AG20443 (cell line): ENCODE measurements at regions not wholly inside any gene's neighbourhood (a gene's known extent, or its start where the extent isn't known, plus 50 kb on each side); places are given as distances from the start of the nearest gene placed in this dataset.
"Not testable (repeated sequence)": the region's sequence is repeated elsewhere in the genome, so short reads cannot be mapped to it uniquely, and the experiment has no call there.

Experiments
- DNase-seq: peaks from one replicate; pipeline ENCODE4 v3.0.0; 2012; ENCODE audit warnings: low spot score, mixed read lengths

- no peak for DNase-seq
Measured at GRCh38 chr2:41167014-41167413, 715.1 kb upstream of the SLC8A1 start.

GRCh38 chr2:41169744-41170143 lies 717.9 kb upstream of the SLC8A1 start:
- no peak for DNase-seq

- no peak for DNase-seq
Measured at GRCh38 chr2:41170589-41170988, 718.7 kb upstream of the SLC8A1 start.

- no peak for DNase-seq
Measured at GRCh38 chr2:41180387-41180786, 728.5 kb upstream of the SLC8A1 start.

GRCh38 chr2:41182961-41183360 lies 731.1 kb upstream of the SLC8A1 start:
- no peak for DNase-seq

GRCh38 chr2:41187376-41188122 lies 735.7 kb upstream of the SLC8A1 start:
- no peak for DNase-seq

- peak; percentile 5 for DNase-seq
Measured at GRCh38 chr2:41194230-41194629, 742.3 kb upstream of the SLC8A1 start.

- no peak for DNase-seq
Measured at GRCh38 chr2:41197781-41198180, 745.9 kb upstream of the SLC8A1 start.

GRCh38 chr2:41199334-41199733 lies 747.4 kb upstream of the SLC8A1 start:
- no peak for DNase-seq

- no peak for DNase-seq
Measured at GRCh38 chr2:41204315-41204714, 752.4 kb upstream of the SLC8A1 start.

GRCh38 chr2:41206004-41206403 lies 754.1 kb upstream of the SLC8A1 start:
- no peak for DNase-seq

GRCh38 chr2:41207578-41207977 lies 755.7 kb upstream of the SLC8A1 start:
- no peak for DNase-seq

GRCh38 chr2:41210030-41210429 lies 758.1 kb upstream of the SLC8A1 start:
- DNase-seq, result not testable (repeated sequence)

- no peak for DNase-seq
Measured at GRCh38 chr2:41216978-41217377, 765.1 kb upstream of the SLC8A1 start.

GRCh38 chr2:41222593-41222992 lies 770.7 kb upstream of the SLC8A1 start:
- no peak for DNase-seq

GRCh38 chr2:41234093-41234492 lies 782.2 kb upstream of the SLC8A1 start:
- DNase-seq, result no peak

- DNase-seq, result no peak
Measured at GRCh38 chr2:41241325-41242000, 789.6 kb upstream of the SLC8A1 start.

- DNase-seq, result no peak
Measured at GRCh38 chr2:41242001-41242331, 790.1 kb upstream of the SLC8A1 start.

- no peak for DNase-seq
Measured at GRCh38 chr2:41267929-41268659, 779.7 kb upstream of the PKDCC start.

- DNase-seq, result no peak
Measured at GRCh38 chr2:41283079-41283775, 764.6 kb upstream of the PKDCC start.

- no peak for DNase-seq
Measured at GRCh38 chr2:41293491-41293890, 754.3 kb upstream of the PKDCC start.

GRCh38 chr2:41294331-41294730 lies 753.5 kb upstream of the PKDCC start:
- no peak for DNase-seq

GRCh38 chr2:41313082-41313481 lies 734.7 kb upstream of the PKDCC start:
- no peak for DNase-seq
